ENCODE measurements at regions not wholly inside any gene's neighbourhood (a gene's known extent, or its start where the extent isn't known, plus 50 kb on each side); places are given as distances from the start of the nearest gene placed in this dataset.

GRCh38 chr16:20259541-20259940, 67.8 kb downstream of the GP2 start:
- no peak for TF ChIP-seq CTCF (IDR thresholded peaks at IDR 0.05; ENCODE audit: extremely low read depth, missing control alignments)
- DNase-seq (ENCODE audit: low spot score) = no peak

GRCh38 chr16:20257234-20257633, 70.1 kb downstream of the GP2 start:
- no peak for TF ChIP-seq CTCF (IDR thresholded peaks at IDR 0.05; ENCODE audit: extremely low read depth, missing control alignments)
- no peak for DNase-seq (ENCODE audit: low spot score)

- no peak for DNase-seq (ENCODE audit: low spot score)
- no peak for TF ChIP-seq CTCF (IDR thresholded peaks at IDR 0.05; ENCODE audit: extremely low read depth, missing control alignments)
Measured at GRCh38 chr16:20255002-20255401, 72.3 kb downstream of the GP2 start.

- no peak for TF ChIP-seq CTCF (IDR thresholded peaks at IDR 0.05; ENCODE audit: extremely low read depth, missing control alignments)
- DNase-seq (ENCODE audit: low spot score) = no peak
Measured at GRCh38 chr16:20253825-20254224, 73.5 kb downstream of the GP2 start.

- DNase-seq (ENCODE audit: low spot score) = no peak
- TF ChIP-seq CTCF (IDR thresholded peaks at IDR 0.05; ENCODE audit: extremely low read depth, missing control alignments) = no peak
Measured at GRCh38 chr16:20249211-20249610, 78.1 kb downstream of the GP2 start.

- DNase-seq (ENCODE audit: low spot score) = no peak
Measured at GRCh38 chr16:20247076-20247475, 80.2 kb downstream of the GP2 start.

GRCh38 chr16:20243731-20244281, 83.5 kb downstream of the GP2 start:
- DNase-seq (ENCODE audit: low spot score) = no peak
- no peak for TF ChIP-seq CTCF (IDR thresholded peaks at IDR 0.05; ENCODE audit: extremely low read depth, missing control alignments)

More at GRCh38 chr16:20247076-20247475, 80.2 kb downstream of the GP2 start:
- no peak for TF ChIP-seq CTCF (IDR thresholded peaks at IDR 0.05; ENCODE audit: extremely low read depth, missing control alignments)
